Activated CD4-positive, alpha-beta T cell treated with anti-CD3 and anti-CD28 coated beads for 36 hours (primary cell): ENCODE measurements at regions not wholly inside any gene's neighbourhood (a gene's known extent, or its start where the extent isn't known, plus 50 kb on each side); places are given as distances from the start of the nearest gene placed in this dataset.

Source experiments
- ATAC-seq: fragments of 200-7000 bp; cut with Tn5 transposase; one replicate; pipeline ENCODE4 v1.10.0; 2021; ENCODE audit warnings: mild to moderate bottlenecking, moderate library complexity
- CTCF ChIA-PET: fragments of 350-600 bp; sonication (Branson Sonifier 250); formaldehyde crosslinking; loops from one replicate; lab custom pipeline; 2021; ENCODE audit warnings: antibody characterized with exemption; lab: Charles Lee
- POLR2A ChIA-PET: fragments of 350-600 bp; sonication (Branson Sonifier 250); formaldehyde crosslinking; loops from one replicate; lab custom pipeline; 2021; ENCODE audit warnings: antibody characterized with exemption, inconsistent platforms; lab: Charles Lee
- DNase-seq: peaks from one replicate; pipeline ENCODE4 v3.0.0-alpha.2; 2020
- H3K27ac Mint-ChIP-seq: one replicate; pipeline ENCODE4 v1.8.0; 2021; ENCODE audit warnings: mixed read lengths
- H3K27me3 Mint-ChIP-seq: one replicate; pipeline ENCODE4 v1.8.0; 2021; ENCODE audit warnings: mixed read lengths
- H3K36me3 Mint-ChIP-seq: one replicate; pipeline ENCODE4 v1.8.0; 2021; ENCODE audit warnings: low read depth, mixed read lengths
- H3K4me1 Mint-ChIP-seq: one replicate; pipeline ENCODE4 v1.8.0; 2021; ENCODE audit warnings: mixed read lengths
- H3K4me3 Mint-ChIP-seq: one replicate; pipeline ENCODE4 v1.8.0; 2021; ENCODE audit warnings: mild to moderate bottlenecking, moderate library complexity, mixed read lengths
- H3K9me3 Mint-ChIP-seq: one replicate; pipeline ENCODE4 v1.8.0; 2021; ENCODE audit warnings: low read depth, mixed read lengths
- intact Hi-C, 2 experiments: fragments of 100-400 bp; cut with DNase I in 1 of 2; cut with micrococcal nuclease in 1 of 2; formaldehyde crosslinking; loops; one replicate each; pipeline versions ENCODE4 v1.14.2 to v1.15.1; 2022 to 2024; cut with DNase I, micrococcal nuclease

- no peak for ATAC-seq
Observed at GRCh38 chr17:65430209-65430833, 131.1 kb downstream of the AXIN2 start.

GRCh38 chr17:65423346-65424140 lies 137.9 kb downstream of the AXIN2 start:
- Mint-ChIP-seq H3K27me3 (peaks cover 3% of the 10 kb centered on the region), H3K9me3 (peaks cover 9% of the 10 kb centered on the region), H3K36me3 (no peaks in the 10 kb centered on the region), H3K4me1 (no peaks in the 10 kb centered on the region), H3K4me3 (no peak overlapping the region), H3K27ac (no peak overlapping the region)
- intact Hi-C loops = no loop called here
- ChIA-PET CTCF (no interaction called here), POLR2A (no interaction called here)
- no peak for DNase-seq
- ATAC-seq = no peak

More at GRCh38 chr17:65430209-65430833, 131.1 kb downstream of the AXIN2 start:
- no peak overlapping the region for H3K4me3 Mint-ChIP-seq
- H3K36me3 Mint-ChIP-seq = peaks cover 2% of the 10 kb centered on the region
- no peak for DNase-seq
- no peaks in the 10 kb centered on the region for H3K27me3 Mint-ChIP-seq
- H3K27ac Mint-ChIP-seq = no peak overlapping the region
- H3K4me1 Mint-ChIP-seq = peaks cover 27% of the 10 kb centered on the region
- H3K9me3 Mint-ChIP-seq = peaks cover 21% of the 10 kb centered on the region
- CTCF ChIA-PET = interaction anchor here (0.5 to 0.9 kb wide), 3 partner anchors 30 to 443 kb away, joined by 3 to 4 read pairs (median 3); no protein-coding TSS in a partner anchor
- POLR2A ChIA-PET = no interaction called here
- intact Hi-C loops = no loop called here

GRCh38 chr17:65418622-65419021 lies 142.8 kb downstream of the AXIN2 start:
- Mint-ChIP-seq H3K27ac (no peak overlapping the region), H3K4me1 (peaks cover 2% of the 10 kb centered on the region), H3K9me3 (no peaks in the 10 kb centered on the region), H3K4me3 (no peak overlapping the region), H3K36me3 (no peaks in the 10 kb centered on the region), H3K27me3 (peaks cover 3% of the 10 kb centered on the region)
- ATAC-seq = no peak
- ChIA-PET CTCF (interaction anchor here (0.6 kb wide), 1 partner anchor 187 kb away, joined by 4 read pairs; no protein-coding TSS in a partner anchor), POLR2A (no interaction called here)
- intact Hi-C loops = no loop called here
- DNase-seq = no peak

GRCh38 chr17:65417406-65418221 lies 143.8 kb downstream of the AXIN2 start:
- Mint-ChIP-seq H3K27ac (no peak overlapping the region), H3K27me3 (peaks cover 3% of the 10 kb centered on the region), H3K9me3 (no peaks in the 10 kb centered on the region), H3K4me1 (peaks cover 2% of the 10 kb centered on the region), H3K36me3 (no peaks in the 10 kb centered on the region), H3K4me3 (no peak overlapping the region)
- ATAC-seq (no peak), DNase-seq (no peak)
- CTCF ChIA-PET = interaction anchor here (0.6 kb wide), 1 partner anchor 186 kb away, joined by 4 read pairs; no protein-coding TSS in a partner anchor
- POLR2A ChIA-PET = no interaction called here
- intact Hi-C loops = no loop called here

GRCh38 chr17:65415991-65416390 lies 145.5 kb downstream of the AXIN2 start:
- Mint-ChIP-seq H3K4me3 (no peak overlapping the region), H3K27me3 (peaks cover 2% of the 10 kb centered on the region), H3K9me3 (peaks cover 2% of the 10 kb centered on the region), H3K36me3 (no peaks in the 10 kb centered on the region), H3K4me1 (peaks cover 2% of the 10 kb centered on the region), H3K27ac (no peak overlapping the region)
- intact Hi-C loops = no loop called here
- CTCF ChIA-PET = no interaction called here
- DNase-seq (no peak), ATAC-seq (no peak)
- POLR2A ChIA-PET = no interaction called here

GRCh38 chr17:65413390-65413789 lies 148.1 kb downstream of the AXIN2 start:
- ATAC-seq (no peak), DNase-seq (no peak)
- CTCF ChIA-PET = interaction anchor here (0.5 kb wide), 1 partner anchor 142 kb away, joined by 3 read pairs; no protein-coding TSS in a partner anchor
- H3K4me3 Mint-ChIP-seq = no peak overlapping the region
- peaks cover 2% of the 10 kb centered on the region for H3K9me3 Mint-ChIP-seq
- H3K27me3 Mint-ChIP-seq = no peaks in the 10 kb centered on the region
- POLR2A ChIA-PET = no interaction called here
- H3K4me1 Mint-ChIP-seq = peaks cover 2% of the 10 kb centered on the region
- intact Hi-C loops = no loop called here
- no peaks in the 10 kb centered on the region for H3K36me3 Mint-ChIP-seq
- H3K27ac Mint-ChIP-seq = no peak overlapping the region

GRCh38 chr17:65409381-65409780 lies 152.1 kb downstream of the AXIN2 start:
- ChIA-PET CTCF (no interaction called here), POLR2A (no interaction called here)
- no peak overlapping the region for H3K27ac Mint-ChIP-seq
- no peak overlapping the region for H3K4me3 Mint-ChIP-seq
- H3K36me3 Mint-ChIP-seq = no peaks in the 10 kb centered on the region
- peaks cover 2% of the 10 kb centered on the region for H3K9me3 Mint-ChIP-seq
- peaks cover 1% of the 10 kb centered on the region for H3K4me1 Mint-ChIP-seq
- no peak for DNase-seq
- intact Hi-C loops = no loop called here
- no peaks in the 10 kb centered on the region for H3K27me3 Mint-ChIP-seq
- ATAC-seq = no peak

GRCh38 chr17:65408050-65408449 lies 153.4 kb downstream of the AXIN2 start:
- no peak for ATAC-seq
- Mint-ChIP-seq H3K4me1 (no peaks in the 10 kb centered on the region), H3K27ac (no peak overlapping the region), H3K27me3 (no peaks in the 10 kb centered on the region), H3K9me3 (peaks cover 2% of the 10 kb centered on the region), H3K4me3 (no peak overlapping the region), H3K36me3 (no peaks in the 10 kb centered on the region)
- DNase-seq = no peak
- POLR2A ChIA-PET = no interaction called here
- CTCF ChIA-PET = no interaction called here
- intact Hi-C loops = no loop called here

GRCh38 chr17:65407017-65407416 lies 154.4 kb downstream of the AXIN2 start:
- Mint-ChIP-seq H3K4me1 (no peaks in the 10 kb centered on the region), H3K27ac (no peak overlapping the region), H3K4me3 (no peak overlapping the region), H3K9me3 (peaks cover 2% of the 10 kb centered on the region), H3K27me3 (no peaks in the 10 kb centered on the region), H3K36me3 (no peaks in the 10 kb centered on the region)
- intact Hi-C loops = no loop called here
- ChIA-PET POLR2A (no interaction called here), CTCF (no interaction called here)
- DNase-seq (no peak), ATAC-seq (no peak)

- H3K27ac Mint-ChIP-seq = no peak overlapping the region
- H3K36me3 Mint-ChIP-seq = no peaks in the 10 kb centered on the region
- H3K27me3 Mint-ChIP-seq = no peaks in the 10 kb centered on the region
- no peak overlapping the region for H3K4me3 Mint-ChIP-seq
- DNase-seq (no peak), ATAC-seq (no peak)
- POLR2A ChIA-PET = no interaction called here
- peaks cover 2% of the 10 kb centered on the region for H3K4me1 Mint-ChIP-seq
- peaks cover 2% of the 10 kb centered on the region for H3K9me3 Mint-ChIP-seq
- CTCF ChIA-PET = interaction anchor here (1.1 kb wide), 1 partner anchor 9 kb away, joined by 3 read pairs; no protein-coding TSS in a partner anchor
- intact Hi-C loops = no loop called here
Observed at GRCh38 chr17:65406552-65406951, 154.9 kb downstream of the AXIN2 start.

GRCh38 chr17:65405563-65405962 lies 155.9 kb downstream of the AXIN2 start:
- CTCF ChIA-PET = interaction anchor here (1.1 kb wide), 1 partner anchor 8 kb away, joined by 3 read pairs; no protein-coding TSS in a partner anchor
- no peak overlapping the region for H3K27ac Mint-ChIP-seq
- H3K27me3 Mint-ChIP-seq = peaks cover 5% of the 10 kb centered on the region
- H3K4me1 Mint-ChIP-seq = peaks cover 2% of the 10 kb centered on the region
- DNase-seq = no peak
- no peaks in the 10 kb centered on the region for H3K36me3 Mint-ChIP-seq
- ATAC-seq = no peak
- H3K4me3 Mint-ChIP-seq = no peak overlapping the region
- no peaks in the 10 kb centered on the region for H3K9me3 Mint-ChIP-seq
- intact Hi-C loops = no loop called here
- POLR2A ChIA-PET = no interaction called here
